ENCODE measurements at regions not wholly inside any gene's neighbourhood (a gene's known extent, or its start where the extent isn't known, plus 50 kb on each side); places are given as distances from the start of the nearest gene placed in this dataset.

DNA sequence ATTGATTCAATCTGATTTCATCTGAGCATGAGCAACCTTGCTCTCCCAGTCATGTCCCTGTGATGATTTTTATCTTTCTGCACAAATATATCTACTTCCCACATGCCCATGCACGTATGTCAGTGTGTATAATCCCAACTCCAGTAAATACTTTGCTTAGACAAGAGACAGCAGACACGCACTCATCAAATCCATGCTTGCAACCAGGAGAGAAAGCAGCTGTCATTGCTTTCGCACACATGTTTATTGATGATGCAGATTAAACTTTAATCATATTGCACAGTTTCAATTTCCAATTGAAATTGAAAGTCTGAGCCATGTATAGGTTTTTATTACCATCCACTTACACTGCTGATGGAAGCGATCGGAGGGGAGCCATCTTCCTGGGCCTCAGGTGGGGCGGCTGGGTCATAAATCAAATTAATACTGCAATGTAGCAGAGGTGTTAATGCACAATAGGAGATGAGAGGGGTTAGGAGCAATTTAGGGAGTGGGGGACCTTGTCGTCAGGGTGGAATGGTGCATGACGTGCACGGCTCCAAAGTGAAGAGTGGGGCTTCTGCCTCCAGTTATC, 68.6 kb upstream of the SRRM4 start:
- H3K36me3 ChIP-seq (replicated peaks in 1 of 2; ENCODE audit: control insufficient read depth in 1 of 2, insufficient read depth in 2 of 2, low read length in 2 of 2), result no peaks in the 10 kb centered on the region
- H3K4me2 ChIP-seq (ENCODE audit: low read depth, low read length), result no peak overlapping the region
- H2AFZ ChIP-seq (ENCODE audit: low read length), result no peak overlapping the region
- ATAC-seq, result no peak
- WGBS (ENCODE audit: low lambda C conversion rate), result 51% methylated on average over 9 of the region's 9 CpGs
- no peaks in the 10 kb centered on the region for H3K27me3 ChIP-seq (ENCODE audit: control insufficient read depth in 1 of 2, insufficient read depth in 2 of 2, low read length in 2 of 2)
- ChIA-PET POLR2A (no interaction called here), CTCF (ENCODE audit: low intra/inter-chr PET ratio, low total read pairs) (no interaction called here)
- H3K9ac ChIP-seq (ENCODE audit: insufficient read depth, low read depth, low read length), result no peak overlapping the region
- no peaks in the 10 kb centered on the region for H3K79me2 ChIP-seq (ENCODE audit: insufficient read depth, low read length)
- in situ Hi-C loops (cut with HindIII; ENCODE audit: extremely low pct_ligation_motif_present, low pct_unique_long_range_greater_than_20kb) (no loop called here), intact Hi-C loops (cut with micrococcal nuclease; ENCODE audit: unreplicated experiment) (no loop called here)
- BruUV-seq (replicated peaks), result no TSS peak
- H3K4me3 ChIP-seq (replicated peaks in 1 of 3; ENCODE audit: insufficient read depth in 1 of 3, low read depth in 2 of 3, low read length in 3 of 3), result no peak overlapping the region
- H4K20me1 ChIP-seq (ENCODE audit: insufficient read depth, low read length), result no peaks in the 10 kb centered on the region; the same call in 1 of the 2 replicates
- no peak overlapping the region for H3K27ac ChIP-seq (ENCODE audit: extremely low read length, insufficient read depth, low read length)
- no peak for DNase-seq (ENCODE audit: low spot score)
- H3K4me1 ChIP-seq (ENCODE audit: insufficient read depth, low read length), result no peaks in the 10 kb centered on the region; the same call in 1 of the 2 replicates
- H3K9me3 ChIP-seq (ENCODE audit: low read length), result no peaks in the 10 kb centered on the region
- no peak for FAIRE-seq
- TF ChIP-seq BRD4 (CRISPR knock-in tag; IDR thresholded peaks at IDR 0.05) (no peak), SIX1 (CRISPR knock-in tag; IDR thresholded peaks at IDR 0.05; ENCODE audit: borderline replicate concordance) (no peak), ZNF484 (CRISPR knock-in tag; IDR thresholded peaks at IDR 0.05; ENCODE audit: borderline replicate concordance, low read depth) (no peak), RXRB (CRISPR knock-in tag; IDR thresholded peaks at IDR 0.05; ENCODE audit: borderline replicate concordance) (no peak), ZNF17 (CRISPR knock-in tag; IDR thresholded peaks at IDR 0.05) (no peak), ZBTB7A (CRISPR knock-in tag; IDR thresholded peaks at IDR 0.05) (no peak), ZNF7 (CRISPR knock-in tag; IDR thresholded peaks at IDR 0.05) (no peak), ZNF569 (CRISPR knock-in tag; IDR thresholded peaks at IDR 0.05; ENCODE audit: borderline replicate concordance) (no peak), ISX (CRISPR knock-in tag; conservative IDR thresholded peaks at IDR 0.05) (no peak), SOX5 (CRISPR knock-in tag; IDR thresholded peaks at IDR 0.05; ENCODE audit: borderline replicate concordance) (no peak), ZIK1 (CRISPR knock-in tag; IDR thresholded peaks at IDR 0.05; ENCODE audit: borderline replicate concordance, low read depth) (no peak)
- TF ChIP-seq, protein P1, sequence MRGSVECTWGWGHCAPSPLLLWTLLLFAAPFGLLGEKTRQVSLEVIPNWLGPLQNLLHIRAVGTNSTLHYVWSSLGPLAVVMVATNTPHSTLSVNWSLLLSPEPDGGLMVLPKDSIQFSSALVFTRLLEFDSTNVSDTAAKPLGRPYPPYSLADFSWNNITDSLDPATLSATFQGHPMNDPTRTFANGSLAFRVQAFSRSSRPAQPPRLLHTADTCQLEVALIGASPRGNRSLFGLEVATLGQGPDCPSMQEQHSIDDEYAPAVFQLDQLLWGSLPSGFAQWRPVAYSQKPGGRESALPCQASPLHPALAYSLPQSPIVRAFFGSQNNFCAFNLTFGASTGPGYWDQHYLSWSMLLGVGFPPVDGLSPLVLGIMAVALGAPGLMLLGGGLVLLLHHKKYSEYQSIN (CRISPR knock-in tag; IDR thresholded peaks at IDR 0.05; ENCODE audit: borderline replicate concordance), result no peak
- TF ChIP-seq, protein P2, sequence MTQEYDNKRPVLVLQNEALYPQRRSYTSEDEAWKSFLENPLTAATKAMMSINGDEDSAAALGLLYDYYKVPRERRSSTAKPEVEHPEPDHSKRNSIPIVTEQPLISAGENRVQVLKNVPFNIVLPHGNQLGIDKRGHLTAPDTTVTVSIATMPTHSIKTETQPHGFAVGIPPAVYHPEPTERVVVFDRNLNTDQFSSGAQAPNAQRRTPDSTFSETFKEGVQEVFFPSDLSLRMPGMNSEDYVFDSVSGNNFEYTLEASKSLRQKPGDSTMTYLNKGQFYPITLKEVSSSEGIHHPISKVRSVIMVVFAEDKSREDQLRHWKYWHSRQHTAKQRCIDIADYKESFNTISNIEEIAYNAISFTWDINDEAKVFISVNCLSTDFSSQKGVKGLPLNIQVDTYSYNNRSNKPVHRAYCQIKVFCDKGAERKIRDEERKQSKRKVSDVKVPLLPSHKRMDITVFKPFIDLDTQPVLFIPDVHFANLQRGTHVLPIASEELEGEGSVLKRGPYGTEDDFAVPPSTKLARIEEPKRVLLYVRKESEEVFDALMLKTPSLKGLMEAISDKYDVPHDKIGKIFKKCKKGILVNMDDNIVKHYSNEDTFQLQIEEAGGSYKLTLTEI (CRISPR knock-in tag; conservative IDR thresholded peaks at IDR 0.05), result no peak
- TF ChIP-seq, protein P3, sequence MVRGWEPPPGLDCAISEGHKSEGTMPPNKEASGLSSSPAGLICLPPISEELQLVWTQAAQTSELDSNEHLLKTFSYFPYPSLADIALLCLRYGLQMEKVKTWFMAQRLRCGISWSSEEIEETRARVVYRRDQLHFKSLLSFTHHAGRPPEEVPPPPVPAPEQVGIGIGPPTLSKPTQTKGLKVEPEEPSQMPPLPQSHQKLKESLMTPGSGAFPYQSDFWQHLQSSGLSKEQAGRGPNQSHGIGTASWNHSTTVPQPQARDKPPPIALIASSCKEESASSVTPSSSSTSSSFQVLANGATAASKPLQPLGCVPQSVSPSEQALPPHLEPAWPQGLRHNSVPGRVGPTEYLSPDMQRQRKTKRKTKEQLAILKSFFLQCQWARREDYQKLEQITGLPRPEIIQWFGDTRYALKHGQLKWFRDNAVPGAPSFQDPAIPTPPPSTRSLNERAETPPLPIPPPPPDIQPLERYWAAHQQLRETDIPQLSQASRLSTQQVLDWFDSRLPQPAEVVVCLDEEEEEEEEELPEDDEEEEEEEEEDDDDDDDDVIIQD (CRISPR knock-in tag; IDR thresholded peaks at IDR 0.05; ENCODE audit: low read depth), result no peak
- TF ChIP-seq, protein P4, sequence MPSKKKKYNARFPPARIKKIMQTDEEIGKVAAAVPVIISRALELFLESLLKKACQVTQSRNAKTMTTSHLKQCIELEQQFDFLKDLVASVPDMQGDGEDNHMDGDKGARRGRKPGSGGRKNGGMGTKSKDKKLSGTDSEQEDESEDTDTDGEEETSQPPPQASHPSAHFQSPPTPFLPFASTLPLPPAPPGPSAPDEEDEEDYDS (CRISPR knock-in tag; IDR thresholded peaks at IDR 0.05), result no peak
- TF ChIP-seq, protein P5, sequence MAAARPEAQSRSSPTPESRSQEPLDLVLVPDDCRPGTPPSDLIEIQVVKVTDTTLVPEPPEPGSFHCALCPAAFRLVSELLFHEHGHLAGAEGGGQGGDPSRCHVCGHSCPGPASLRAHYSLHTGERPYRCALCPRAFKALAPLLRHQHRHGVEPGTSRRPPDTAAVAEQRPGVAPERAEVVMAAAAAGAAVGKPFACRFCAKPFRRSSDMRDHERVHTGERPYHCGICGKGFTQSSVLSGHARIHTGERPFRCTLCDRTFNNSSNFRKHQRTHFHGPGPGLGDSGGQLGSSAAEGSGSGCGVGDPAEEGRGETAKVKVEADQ (CRISPR knock-in tag; IDR thresholded peaks at IDR 0.05; ENCODE audit: borderline replicate concordance), result no peak
- TF ChIP-seq, protein P6, sequence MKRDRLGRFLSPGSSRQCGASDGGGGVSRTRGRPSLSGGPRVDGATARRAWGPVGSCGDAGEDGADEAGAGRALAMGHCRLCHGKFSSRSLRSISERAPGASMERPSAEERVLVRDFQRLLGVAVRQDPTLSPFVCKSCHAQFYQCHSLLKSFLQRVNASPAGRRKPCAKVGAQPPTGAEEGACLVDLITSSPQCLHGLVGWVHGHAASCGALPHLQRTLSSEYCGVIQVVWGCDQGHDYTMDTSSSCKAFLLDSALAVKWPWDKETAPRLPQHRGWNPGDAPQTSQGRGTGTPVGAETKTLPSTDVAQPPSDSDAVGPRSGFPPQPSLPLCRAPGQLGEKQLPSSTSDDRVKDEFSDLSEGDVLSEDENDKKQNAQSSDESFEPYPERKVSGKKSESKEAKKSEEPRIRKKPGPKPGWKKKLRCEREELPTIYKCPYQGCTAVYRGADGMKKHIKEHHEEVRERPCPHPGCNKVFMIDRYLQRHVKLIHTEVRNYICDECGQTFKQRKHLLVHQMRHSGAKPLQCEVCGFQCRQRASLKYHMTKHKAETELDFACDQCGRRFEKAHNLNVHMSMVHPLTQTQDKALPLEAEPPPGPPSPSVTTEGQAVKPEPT (CRISPR knock-in tag; IDR thresholded peaks at IDR 0.05; ENCODE audit: low read depth), result no peak
